Activated T-cell treated with anti-CD3 and anti-CD28 coated beads, Interleukin-2, amount 50 U/mL, for 4 hours (primary cell): ENCODE measurements at regions not wholly inside any gene's neighbourhood (a gene's known extent, or its start where the extent isn't known, plus 50 kb on each side); places are given as distances from the start of the nearest gene placed in this dataset.

Source experiments
- ATAC-seq, 2 donors: fragments of 200-7000 bp; cut with Tn5 transposase; one replicate each; pipeline ENCODE4 v1.10.0; 2021
- DNase-seq: peaks from one replicate; pipeline ENCODE4 v3.0.0-alpha.2; 2020
- H3K27me3 Mint-ChIP-seq: one replicate; pipeline ENCODE4 v1.8.0; 2021; ENCODE audit warnings: low read depth, mixed read lengths
- H3K36me3 Mint-ChIP-seq: one replicate; pipeline ENCODE4 v1.8.0; 2022; ENCODE audit warnings: mixed read lengths; ENCODE audit not compliant: insufficient read depth
- H3K4me1 Mint-ChIP-seq: one replicate; pipeline ENCODE4 v1.8.0; 2021; ENCODE audit warnings: low read depth, mixed read lengths
- H3K4me3 Mint-ChIP-seq: one replicate; pipeline ENCODE4 v1.8.0; 2021; ENCODE audit warnings: mild to moderate bottlenecking, moderate library complexity, mixed read lengths
- H3K9me3 Mint-ChIP-seq: one replicate; pipeline ENCODE4 v1.8.0; 2021; ENCODE audit warnings: mixed read lengths

GRCh38 chr3:177317247-177317646 lies 120.0 kb upstream of the TBL1XR1 start:
- Mint-ChIP-seq H3K9me3 (peaks cover 5% of the 10 kb centered on the region), H3K4me1 (peaks cover 44% of the 10 kb centered on the region), H3K27me3 (no peaks in the 10 kb centered on the region), H3K36me3 (no peaks in the 10 kb centered on the region), H3K4me3 (no peak overlapping the region)
- no peak for DNase-seq
- no peak for ATAC-seq

DNA sequence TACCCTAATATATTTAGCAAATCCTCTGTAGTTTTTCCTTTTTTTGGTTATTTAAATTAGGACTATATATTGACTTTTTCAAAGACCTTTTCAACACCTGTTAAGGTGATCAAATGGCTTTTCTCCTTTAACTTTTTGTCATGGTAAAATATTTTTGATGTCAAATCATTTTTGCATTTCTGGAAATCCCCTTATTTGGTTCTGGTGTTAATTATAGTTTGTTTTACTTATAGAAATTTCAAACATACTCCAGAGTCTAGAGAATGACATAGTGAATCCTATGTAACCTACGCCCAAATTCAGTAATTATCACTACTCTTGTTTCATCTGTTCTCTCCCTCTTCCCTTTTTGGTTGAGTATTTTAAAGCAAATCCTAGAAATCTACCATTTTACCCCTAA lies 121.3 kb upstream of the TBL1XR1 start:
- DNase-seq, result no peak
- Mint-ChIP-seq H3K4me1 (peaks cover 43% of the 10 kb centered on the region), H3K4me3 (no peak overlapping the region), H3K9me3 (no peaks in the 10 kb centered on the region), H3K36me3 (no peaks in the 10 kb centered on the region), H3K27me3 (no peaks in the 10 kb centered on the region)
- ATAC-seq, result no peak

DNA sequence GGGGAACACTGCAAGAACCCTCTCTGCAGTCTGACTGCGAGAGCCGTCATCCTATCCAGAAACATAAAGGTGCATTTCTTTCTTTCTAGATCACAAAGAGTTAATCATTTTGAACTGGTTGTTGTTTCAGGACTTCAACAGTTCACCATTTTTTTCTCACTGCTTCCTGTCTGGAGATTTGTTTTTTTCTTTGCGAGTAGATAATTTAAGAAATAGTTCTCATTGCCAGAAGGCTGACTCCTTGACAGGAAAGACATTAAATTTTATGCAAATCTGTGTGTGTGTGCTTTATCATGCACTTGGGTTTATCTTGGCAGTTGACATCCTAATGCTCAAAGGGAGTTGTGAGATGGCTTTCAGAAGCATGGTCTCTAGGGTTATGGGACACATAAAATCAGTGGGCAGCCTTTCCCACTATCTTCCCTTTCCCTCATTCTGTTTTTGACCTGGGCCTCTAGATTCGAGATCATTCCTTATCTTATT lies 123.5 kb upstream of the TBL1XR1 start:
- peak in 1 of 2 donors; percentile 30 for ATAC-seq
- no peaks in the 10 kb centered on the region for H3K27me3 Mint-ChIP-seq
- no peak overlapping the region for H3K4me3 Mint-ChIP-seq
- no peak for DNase-seq
- peaks cover 35% of the 10 kb centered on the region for H3K4me1 Mint-ChIP-seq
- H3K36me3 Mint-ChIP-seq, result no peaks in the 10 kb centered on the region
- H3K9me3 Mint-ChIP-seq, result no peaks in the 10 kb centered on the region

DNA sequence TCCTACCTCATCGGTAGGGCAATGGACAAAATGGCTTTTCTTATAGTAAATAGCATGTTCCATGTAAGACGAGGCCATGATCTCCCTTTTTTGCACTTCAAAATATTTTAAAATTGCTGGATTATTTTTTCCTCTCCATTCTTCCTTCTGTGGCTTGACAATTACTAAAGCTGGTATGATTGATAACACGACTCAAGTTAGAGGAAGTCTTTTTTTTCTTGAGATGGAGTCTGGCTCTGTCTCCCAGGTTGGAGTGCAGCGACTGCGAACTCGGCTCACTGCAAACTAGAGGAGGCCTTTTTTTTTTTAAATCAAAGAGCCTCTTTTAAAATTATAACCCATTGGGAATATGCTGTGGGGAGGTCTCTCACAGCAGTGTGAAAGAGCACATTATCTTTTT lies 124.5 kb upstream of the TBL1XR1 start:
- Mint-ChIP-seq H3K36me3 (no peaks in the 10 kb centered on the region), H3K4me1 (peaks cover 35% of the 10 kb centered on the region), H3K4me3 (no peak overlapping the region), H3K27me3 (no peaks in the 10 kb centered on the region), H3K9me3 (no peaks in the 10 kb centered on the region)
- DNase-seq, result no peak
- ATAC-seq, result no peak

- H3K4me1 Mint-ChIP-seq, result peaks cover 28% of the 10 kb centered on the region
- no peaks in the 10 kb centered on the region for H3K36me3 Mint-ChIP-seq
- H3K27me3 Mint-ChIP-seq, result no peaks in the 10 kb centered on the region
- H3K4me3 Mint-ChIP-seq, result no peak overlapping the region
- ATAC-seq (no peak), DNase-seq (no peak)
- H3K9me3 Mint-ChIP-seq, result no peaks in the 10 kb centered on the region
Measured at GRCh38 chr3:177322881-177323280, 125.6 kb upstream of the TBL1XR1 start.

DNA sequence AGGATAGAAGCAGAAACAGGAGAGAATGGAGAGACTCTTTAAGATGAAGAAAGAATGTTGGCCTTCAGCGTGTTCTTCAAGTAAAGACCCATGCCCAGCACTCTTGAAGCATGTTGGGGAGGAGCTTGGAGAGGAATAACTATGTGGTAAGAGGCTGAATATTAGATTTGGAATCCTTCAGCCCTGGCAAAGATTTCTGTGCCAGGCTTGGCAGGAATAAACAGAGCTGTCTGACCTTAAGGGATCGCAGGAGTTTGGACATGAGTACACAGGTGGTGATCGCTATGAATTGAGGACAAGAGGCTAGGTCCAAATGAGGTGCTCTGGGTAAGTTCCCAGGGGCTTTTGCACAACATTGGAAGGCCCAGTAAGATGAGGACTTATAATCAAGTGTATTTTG lies 132.6 kb upstream of the TBL1XR1 start:
- Mint-ChIP-seq H3K4me3 (no peak overlapping the region), H3K9me3 (no peaks in the 10 kb centered on the region), H3K36me3 (no peaks in the 10 kb centered on the region), H3K4me1 (no peaks in the 10 kb centered on the region), H3K27me3 (no peaks in the 10 kb centered on the region)
- ATAC-seq (no peak), DNase-seq (no peak)

GRCh38 chr3:177330779-177331178 lies 133.5 kb upstream of the TBL1XR1 start:
- no peaks in the 10 kb centered on the region for H3K27me3 Mint-ChIP-seq
- H3K9me3 Mint-ChIP-seq, result no peaks in the 10 kb centered on the region
- peaks cover 2% of the 10 kb centered on the region for H3K4me1 Mint-ChIP-seq
- no peak overlapping the region for H3K4me3 Mint-ChIP-seq
- no peaks in the 10 kb centered on the region for H3K36me3 Mint-ChIP-seq
- ATAC-seq (no peak), DNase-seq (no peak)

- DNase-seq (no peak), ATAC-seq (no peak)
- Mint-ChIP-seq H3K4me3 (no peak overlapping the region), H3K36me3 (no peaks in the 10 kb centered on the region), H3K9me3 (no peaks in the 10 kb centered on the region), H3K4me1 (peaks cover 4% of the 10 kb centered on the region), H3K27me3 (no peaks in the 10 kb centered on the region)
Measured at GRCh38 chr3:177331203-177331835, 134.0 kb upstream of the TBL1XR1 start.

DNA sequence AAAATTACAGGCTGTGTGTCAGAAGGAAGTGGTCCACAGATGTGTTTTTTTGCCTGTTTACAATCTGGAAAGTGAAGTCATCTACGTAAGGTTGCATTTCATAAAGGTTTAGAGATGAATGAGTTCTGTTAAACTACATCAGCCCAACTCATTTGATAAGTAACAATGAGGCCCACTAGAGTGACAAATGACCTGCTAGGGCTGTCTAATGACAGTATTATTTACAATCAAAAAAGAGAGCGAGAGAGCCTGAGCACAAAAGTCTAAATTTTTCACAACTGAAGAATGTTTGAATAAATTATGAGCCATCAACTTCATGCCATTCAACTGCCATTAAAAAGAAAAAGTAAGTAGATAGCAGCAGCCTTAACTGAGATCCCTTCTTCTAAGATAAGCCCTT lies 135.7 kb upstream of the TBL1XR1 start:
- Mint-ChIP-seq H3K27me3 (no peaks in the 10 kb centered on the region), H3K4me3 (no peak overlapping the region), H3K9me3 (no peaks in the 10 kb centered on the region), H3K4me1 (peaks cover 16% of the 10 kb centered on the region), H3K36me3 (no peaks in the 10 kb centered on the region)
- no peak for ATAC-seq
- DNase-seq, result no peak

GRCh38 chr3:177333533-177334520 lies 136.5 kb upstream of the TBL1XR1 start:
- peaks cover 24% of the 10 kb centered on the region for H3K4me1 Mint-ChIP-seq
- H3K36me3 Mint-ChIP-seq, result no peaks in the 10 kb centered on the region
- ATAC-seq (no peak), DNase-seq (no peak)
- H3K4me3 Mint-ChIP-seq, result no peak overlapping the region
- no peaks in the 10 kb centered on the region for H3K9me3 Mint-ChIP-seq
- no peaks in the 10 kb centered on the region for H3K27me3 Mint-ChIP-seq

GRCh38 chr3:177334803-177335202 lies 137.5 kb upstream of the TBL1XR1 start:
- H3K4me1 Mint-ChIP-seq, result peaks cover 32% of the 10 kb centered on the region
- no peaks in the 10 kb centered on the region for H3K9me3 Mint-ChIP-seq
- no peak overlapping the region for H3K4me3 Mint-ChIP-seq
- DNase-seq, result no peak
- H3K27me3 Mint-ChIP-seq, result no peaks in the 10 kb centered on the region
- no peak for ATAC-seq
- H3K36me3 Mint-ChIP-seq, result no peaks in the 10 kb centered on the region

GRCh38 chr3:177335728-177336127 lies 138.4 kb upstream of the TBL1XR1 start:
- H3K9me3 Mint-ChIP-seq, result no peaks in the 10 kb centered on the region
- no peak overlapping the region for H3K4me3 Mint-ChIP-seq
- no peak for DNase-seq
- no peak for ATAC-seq
- H3K27me3 Mint-ChIP-seq, result no peaks in the 10 kb centered on the region
- no peaks in the 10 kb centered on the region for H3K36me3 Mint-ChIP-seq
- peaks cover 32% of the 10 kb centered on the region for H3K4me1 Mint-ChIP-seq

GRCh38 chr3:177336873-177337450 lies 139.7 kb upstream of the TBL1XR1 start:
- H3K9me3 Mint-ChIP-seq, result no peaks in the 10 kb centered on the region
- no peak overlapping the region for H3K4me3 Mint-ChIP-seq
- ATAC-seq (peak in 1 of 2 donors; percentile 5), DNase-seq (no peak)
- H3K36me3 Mint-ChIP-seq, result no peaks in the 10 kb centered on the region
- H3K27me3 Mint-ChIP-seq, result no peaks in the 10 kb centered on the region
- H3K4me1 Mint-ChIP-seq, result peaks cover 32% of the 10 kb centered on the region

DNA sequence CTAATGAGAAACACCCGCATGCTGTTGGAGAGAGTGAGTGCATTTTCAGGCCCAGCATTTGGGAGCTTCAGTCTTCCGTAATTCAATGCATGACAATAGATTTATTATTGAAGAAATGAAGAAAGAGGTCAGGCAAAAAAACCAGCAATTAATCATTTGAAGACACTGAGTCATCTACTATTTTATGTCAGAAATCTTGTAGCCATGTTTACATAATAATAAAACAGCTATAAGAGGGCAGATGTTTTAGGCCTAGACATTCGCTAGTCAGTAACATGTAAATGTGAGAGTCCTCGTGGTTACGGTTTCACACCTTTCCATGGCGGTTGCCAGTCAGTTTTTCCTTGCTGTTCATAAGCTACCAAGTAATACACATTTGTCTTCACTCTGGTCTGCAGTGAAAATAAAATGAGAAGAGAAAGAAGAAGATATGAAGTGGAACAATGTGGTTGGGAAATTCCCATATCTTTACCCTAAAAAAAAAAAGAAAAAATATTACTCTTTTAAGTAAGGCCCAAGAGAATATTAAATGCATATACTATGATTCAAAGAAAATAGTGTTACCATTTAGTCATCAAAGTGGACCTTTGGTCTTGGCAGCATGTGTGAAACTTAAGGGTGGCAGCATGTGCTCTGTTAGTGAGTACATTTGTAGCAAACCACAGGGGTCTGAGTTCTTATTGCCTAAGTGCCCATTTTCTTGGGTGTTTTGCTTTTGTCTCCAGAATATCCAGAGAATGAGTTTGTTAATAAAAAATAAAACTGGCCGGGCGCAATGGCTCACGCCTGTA lies 140.5 kb upstream of the TBL1XR1 start:
- no peak overlapping the region for H3K4me3 Mint-ChIP-seq
- peak; percentile 57 for DNase-seq
- no peaks in the 10 kb centered on the region for H3K27me3 Mint-ChIP-seq
- peak; percentile 94 to 96 for ATAC-seq
- peaks cover 32% of the 10 kb centered on the region for H3K4me1 Mint-ChIP-seq
- no peaks in the 10 kb centered on the region for H3K9me3 Mint-ChIP-seq
- no peaks in the 10 kb centered on the region for H3K36me3 Mint-ChIP-seq
